ENCODE measurements at regions not wholly inside any gene's neighbourhood (a gene's known extent, or its start where the extent isn't known, plus 50 kb on each side); places are given as distances from the start of the nearest gene placed in this dataset.

DNA sequence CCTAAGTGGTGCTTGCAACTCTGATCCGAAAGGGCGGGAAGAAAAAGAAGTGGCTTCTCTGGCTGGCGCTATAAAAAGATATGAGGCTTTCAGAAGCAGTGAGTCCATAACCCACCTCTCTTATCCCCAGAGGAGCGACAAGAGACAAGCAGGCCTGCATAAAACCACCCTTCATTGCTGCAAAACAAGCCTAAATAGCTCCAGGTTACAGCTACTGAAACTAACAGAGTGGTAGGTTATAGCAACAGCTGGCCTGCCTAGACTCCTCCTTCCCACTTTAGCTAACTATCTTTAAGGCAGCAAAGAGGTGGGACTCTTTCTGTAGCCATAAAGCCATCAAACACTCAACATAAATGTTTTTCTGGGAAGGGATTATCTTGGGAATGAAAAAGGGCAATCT is 245.0 kb upstream of the GPR101 start:
- TF ChIP-seq, protein P1, sequence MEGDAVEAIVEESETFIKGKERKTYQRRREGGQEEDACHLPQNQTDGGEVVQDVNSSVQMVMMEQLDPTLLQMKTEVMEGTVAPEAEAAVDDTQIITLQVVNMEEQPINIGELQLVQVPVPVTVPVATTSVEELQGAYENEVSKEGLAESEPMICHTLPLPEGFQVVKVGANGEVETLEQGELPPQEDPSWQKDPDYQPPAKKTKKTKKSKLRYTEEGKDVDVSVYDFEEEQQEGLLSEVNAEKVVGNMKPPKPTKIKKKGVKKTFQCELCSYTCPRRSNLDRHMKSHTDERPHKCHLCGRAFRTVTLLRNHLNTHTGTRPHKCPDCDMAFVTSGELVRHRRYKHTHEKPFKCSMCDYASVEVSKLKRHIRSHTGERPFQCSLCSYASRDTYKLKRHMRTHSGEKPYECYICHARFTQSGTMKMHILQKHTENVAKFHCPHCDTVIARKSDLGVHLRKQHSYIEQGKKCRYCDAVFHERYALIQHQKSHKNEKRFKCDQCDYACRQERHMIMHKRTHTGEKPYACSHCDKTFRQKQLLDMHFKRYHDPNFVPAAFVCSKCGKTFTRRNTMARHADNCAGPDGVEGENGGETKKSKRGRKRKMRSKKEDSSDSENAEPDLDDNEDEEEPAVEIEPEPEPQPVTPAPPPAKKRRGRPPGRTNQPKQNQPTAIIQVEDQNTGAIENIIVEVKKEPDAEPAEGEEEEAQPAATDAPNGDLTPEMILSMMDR (IDR thresholded peaks at IDR 0.05) = no peak
- TF ChIP-seq POLR2A (IDR thresholded peaks at IDR 0.05) = no peak
- no peaks in the 10 kb centered on the region for H3K27me3 ChIP-seq
- H3K27ac ChIP-seq = no peak overlapping the region
- H3K4me3 ChIP-seq = no peak overlapping the region
- H3K36me3 ChIP-seq (replicated peaks in 1 of 2; ENCODE audit: insufficient read depth in 1 of 2, low read depth in 2 of 2) = no peaks in the 10 kb centered on the region
- no peaks in the 10 kb centered on the region for H3K4me1 ChIP-seq
- 53 to 79% methylated on average over 4 of the region's 4 CpGs for WGBS, 2 donors
- H3K9me3 ChIP-seq = no peaks in the 10 kb centered on the region
- intact Hi-C loops (cut with DNase I) = no loop called here
- DNase-seq = no peak
- no peak for ATAC-seq

DNA sequence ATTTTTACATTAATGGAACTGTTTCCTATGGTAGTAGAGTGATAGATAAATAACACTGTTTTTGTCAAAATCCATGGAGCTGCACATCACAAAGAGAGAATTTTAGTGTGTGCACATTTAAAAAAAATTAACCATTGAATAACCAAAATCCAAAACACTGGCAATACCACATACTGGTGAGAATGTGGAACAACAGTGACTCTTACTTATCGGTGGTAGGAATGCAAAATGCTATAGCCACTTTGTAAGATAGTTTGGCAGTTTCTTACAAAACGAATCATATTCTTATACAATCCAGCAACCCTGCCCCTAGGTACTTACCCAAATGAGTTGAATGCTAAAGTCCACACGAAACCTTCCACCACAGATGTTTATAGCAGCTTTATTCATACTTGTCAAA is 229.6 kb upstream of the GPR101 start:
- Histone ChIP-seq H3K27me3 (no peaks in the 10 kb centered on the region), H3K9me3 (no peaks in the 10 kb centered on the region), H3K4me3 (no peak overlapping the region), H3K27ac (no peak overlapping the region), H3K36me3 (replicated peaks in 1 of 2; ENCODE audit: insufficient read depth in 1 of 2, low read depth in 2 of 2) (no peaks in the 10 kb centered on the region), H3K4me1 (no peaks in the 10 kb centered on the region)
- intact Hi-C loops (cut with DNase I) = no loop called here
- 54 to 66% methylated on average over 3 of the region's 3 CpGs for WGBS, 2 donors
- TF ChIP-seq, protein P1 (IDR thresholded peaks at IDR 0.05) = no peak
- no peak for TF ChIP-seq POLR2A (IDR thresholded peaks at IDR 0.05)
- DNase-seq (no peak), ATAC-seq (no peak)

DNA sequence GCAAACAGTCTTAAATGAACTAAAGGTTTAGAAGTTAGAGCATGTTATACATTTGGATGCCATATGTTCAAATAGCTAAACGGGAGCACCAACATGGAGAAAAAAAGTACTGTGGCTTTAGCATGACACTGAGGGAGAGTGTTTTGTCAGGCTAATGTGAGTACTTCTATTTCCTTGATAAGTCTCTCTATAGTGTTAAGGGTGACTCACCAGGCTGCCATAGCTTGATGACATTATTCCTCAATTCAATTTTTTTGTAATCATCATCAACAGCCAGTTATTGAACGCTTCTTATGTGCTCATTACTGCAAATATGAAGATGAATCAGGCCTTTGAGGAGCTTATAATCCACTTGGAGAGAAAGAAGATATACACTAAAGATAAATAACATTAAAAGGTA is 211.4 kb upstream of the GPR101 start:
- WGBS, 2 donors = 62 to 72% methylated on average over 2 of the region's 2 CpGs
- ATAC-seq (no peak), DNase-seq (no peak)
- Histone ChIP-seq H3K27me3 (no peaks in the 10 kb centered on the region), H3K27ac (no peak overlapping the region), H3K9me3 (no peaks in the 10 kb centered on the region), H3K4me3 (no peak overlapping the region), H3K36me3 (replicated peaks in 1 of 2; ENCODE audit: insufficient read depth in 1 of 2, low read depth in 2 of 2) (no peaks in the 10 kb centered on the region), H3K4me1 (no peaks in the 10 kb centered on the region)
- intact Hi-C loops (cut with DNase I) = no loop called here
- TF ChIP-seq, protein P1 (IDR thresholded peaks at IDR 0.05) = no peak
- no peak for TF ChIP-seq POLR2A (IDR thresholded peaks at IDR 0.05)

DNA sequence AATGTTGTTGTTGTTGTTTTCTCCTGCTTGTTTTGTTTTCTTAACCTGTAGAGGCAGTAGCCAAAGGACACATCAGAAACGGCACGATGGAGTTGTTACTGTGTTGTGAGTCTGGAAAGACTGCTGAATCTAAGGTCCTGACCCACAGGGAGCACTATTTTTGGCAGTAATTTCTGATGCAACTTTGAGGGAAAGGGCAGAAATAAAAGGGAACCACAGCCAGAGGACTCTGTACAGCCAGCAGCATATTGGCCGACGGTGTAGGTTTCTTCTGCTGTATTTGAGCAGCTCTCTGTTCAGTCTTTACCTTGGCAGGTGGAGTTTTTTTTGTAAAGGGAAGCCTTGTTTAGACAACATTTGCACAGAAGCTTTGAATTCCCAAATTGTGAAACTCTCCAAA is 203.0 kb upstream of the GPR101 start:
- intact Hi-C loops (cut with DNase I) = no loop called here
- Histone ChIP-seq H3K4me3 (no peak overlapping the region), H3K27me3 (no peaks in the 10 kb centered on the region), H3K4me1 (no peaks in the 10 kb centered on the region), H3K36me3 (replicated peaks in 1 of 2; ENCODE audit: insufficient read depth in 1 of 2, low read depth in 2 of 2) (no peaks in the 10 kb centered on the region), H3K27ac (no peak overlapping the region), H3K9me3 (no peaks in the 10 kb centered on the region)
- no peak for DNase-seq
- no peak for TF ChIP-seq POLR2A (IDR thresholded peaks at IDR 0.05)
- TF ChIP-seq, protein P1 (IDR thresholded peaks at IDR 0.05) = no peak
- no peak for ATAC-seq
- 60 to 72% methylated on average over 4 of the region's 4 CpGs for WGBS, 2 donors

DNA sequence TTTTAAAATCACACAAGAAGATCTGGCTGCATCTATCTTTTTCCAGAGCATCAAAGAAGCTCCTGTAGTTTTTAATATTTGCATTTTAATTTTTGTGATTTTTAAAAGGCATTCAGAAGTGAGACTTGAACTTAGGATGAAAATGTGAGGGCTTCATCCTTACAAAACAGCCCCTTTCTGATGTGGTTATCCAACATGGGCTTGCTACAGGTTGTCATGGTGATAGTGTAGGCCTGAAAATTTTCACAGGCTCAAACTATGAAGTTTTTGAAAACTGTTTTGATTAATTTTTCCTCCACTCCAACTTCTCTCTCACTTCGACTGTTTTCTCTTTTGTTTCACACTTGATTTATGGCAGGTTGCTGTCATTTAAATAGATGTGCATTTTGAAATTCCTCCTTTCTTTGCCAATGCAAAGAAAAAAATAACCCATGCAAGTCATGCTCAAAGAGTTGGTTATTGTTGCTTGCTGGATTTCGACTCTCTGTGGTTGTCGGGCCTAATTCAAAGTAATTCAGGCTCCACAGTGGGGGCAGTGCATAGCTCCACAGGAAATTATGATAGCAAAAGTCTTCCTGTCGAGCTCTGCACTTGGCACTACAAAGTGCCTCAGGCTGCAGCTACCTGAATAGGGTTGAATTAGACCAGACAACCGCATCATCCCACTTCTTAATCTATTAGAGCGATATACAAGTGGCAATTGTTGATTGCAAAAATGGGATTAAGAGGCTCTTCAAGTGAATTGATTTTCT is 201.0 kb upstream of the GPR101 start:
- intact Hi-C loops (cut with DNase I) = no loop called here
- TF ChIP-seq POLR2A (IDR thresholded peaks at IDR 0.05) = no peak
- Histone ChIP-seq H3K36me3 (replicated peaks in 1 of 2; ENCODE audit: insufficient read depth in 1 of 2, low read depth in 2 of 2) (no peaks in the 10 kb centered on the region), H3K4me1 (no peaks in the 10 kb centered on the region), H3K27me3 (no peaks in the 10 kb centered on the region), H3K27ac (no peak overlapping the region), H3K9me3 (no peaks in the 10 kb centered on the region), H3K4me3 (no peak overlapping the region)
- 34 to 61% methylated on average over 5 to 6 of the region's 6 CpGs for WGBS, 2 donors
- DNase-seq (no peak), ATAC-seq (no peak)
